A549 (cell line): ENCODE measurements at regions not wholly inside any gene's neighbourhood (a gene's known extent, or its start where the extent isn't known, plus 50 kb on each side); places are given as distances from the start of the nearest gene placed in this dataset.

Source experiments
- ATAC-seq, 2 experiments: fragments of 200-7000 bp in 1 of 2; fragments of >200 bp in 1 of 2; cut with Nextera tagmentation in 1 of 2; cut with Tn5 transposase in 1 of 2; 3 replicates each; pipeline versions ENCODE4 v1.8.0 to v1.9.1; 2018 to 2020; ENCODE audit warnings: mild to moderate bottlenecking in 1 of 2, moderate library complexity in 1 of 2
- CTCF ChIA-PET: fragments of 300-600 bp; sonication (Branson Sonifier 250); formaldehyde crosslinking; extraction: SDS; loops from one replicate; lab custom pipeline; 2021; ENCODE audit warnings: antibody characterized with exemption, inconsistent platforms; lab: Yijun Ruan, JAX
- POLR2A ChIA-PET: fragments of 350-600 bp; formaldehyde crosslinking; extraction: SDS; loops from one replicate; lab custom pipeline; 2021; ENCODE audit warnings: antibody characterized with exemption, inconsistent platforms; lab: Yijun Ruan, JAX
- DNase-seq, 2 experiments: peaks; one replicate each; pipeline versions ENCODE4 v3.0.0 to v3.0.0-alpha.2; 2011 to 2016; ENCODE audit warnings: low read depth in 1 of 2, low spot score in 1 of 2
- FAIRE-seq: peaks from 2 replicates; lab custom pipeline; 2011; peaks lifted over from hg19 to GRCh38; lab: Jason Lieb, UNC
- H3K27ac ChIP-seq, 2 experiments: fragments of >200 bp; sonication (Bioruptor Twin); formaldehyde crosslinking; 3 replicates each; pipeline ENCODE4 v1.5.1; 2016 to 2017
- H3K4me1 ChIP-seq: fragments of >200 bp; sonication (Bioruptor Twin); formaldehyde crosslinking; 3 replicates; pipeline ENCODE4 v1.6.1; 2016
- H3K4me2 ChIP-seq: fragments of >200 bp; sonication (Bioruptor Twin); formaldehyde crosslinking; 3 replicates; pipeline ENCODE4 v1.6.1; 2016
- H3K4me3 ChIP-seq: fragments of >200 bp; sonication (Bioruptor Twin); formaldehyde crosslinking; 3 replicates; pipeline ENCODE4 v1.5.1; 2016
- H3K9me3 ChIP-seq: fragments of >200 bp; sonication (Bioruptor Twin); formaldehyde crosslinking; 3 replicates; pipeline ENCODE4 v1.6.1; 2016
- CBX2 ChIP-seq: fragments of 200-600 bp; sonication (generic); IDR thresholded peaks from 2 replicates; pipeline ENCODE4 v1.6.1; 2016; ENCODE audit warnings: low read depth, mild to moderate bottlenecking, borderline replicate concordance
- CEBPB ChIP-seq, 2 experiments: fragments of >200 bp in 1 of 2; sonication (Bioruptor Twin) in 1 of 2; formaldehyde crosslinking in 1 of 2; IDR thresholded peaks; 2 replicates each; pipeline ENCODE4 v1.6.1; 2012 to 2016
- CHD2 ChIP-seq: fragments of 150-350 bp; IDR thresholded peaks from 2 replicates; pipeline ENCODE4 v1.6.1; 2014; ENCODE audit warnings: low read length; ENCODE audit not compliant: partially characterized antibody
- CHD4 ChIP-seq: fragments of 200-600 bp; sonication (generic); IDR thresholded peaks from 2 replicates; pipeline ENCODE4 v1.6.1; 2016; ENCODE audit warnings: antibody characterized with exemption, mild to moderate bottlenecking, borderline replicate concordance
- EHF ChIP-seq: fragments of 250-450 bp; sonication (Bioruptor Pico); IDR thresholded peaks from 2 replicates; pipeline ENCODE4 v1.5.0; 2020; ENCODE audit warnings: mild to moderate bottlenecking
- EP300 ChIP-seq, 2 experiments: fragments of >200 bp; sonication (Bioruptor Twin); formaldehyde crosslinking; IDR thresholded peaks; 2 replicates in 1 of 2; 3 replicates in 1 of 2; pipeline ENCODE4 v1.6.1; 2016 to 2017
- ESRRA ChIP-seq: fragments of 150-350 bp; IDR thresholded peaks from 2 replicates; pipeline ENCODE4 v1.6.1; 2014; ENCODE audit warnings: mild to moderate bottlenecking, low read length, borderline replicate concordance
- FOXS1 ChIP-seq: fragments of 250-450 bp; sonication (Bioruptor Pico); IDR thresholded peaks from 2 replicates; pipeline ENCODE4 v1.5.0; 2020; ENCODE audit warnings: mild to moderate bottlenecking, moderate library complexity
- GATA3 ChIP-seq: IDR thresholded peaks from 2 replicates; pipeline ENCODE4 v1.6.1; 2012; ENCODE audit warnings: borderline replicate concordance
- HDAC2 ChIP-seq: fragments of 200-600 bp; sonication (generic); IDR thresholded peaks from 2 replicates; pipeline ENCODE4 v1.6.1; 2016
- HOXB13 ChIP-seq: fragments of 250-450 bp; sonication (Bioruptor Pico); IDR thresholded peaks from 2 replicates; pipeline ENCODE4 v1.5.0; 2020; ENCODE audit warnings: low read depth, mild to moderate bottlenecking, moderate library complexity
- HOXB5 ChIP-seq: fragments of 250-450 bp; sonication (Bioruptor Pico); IDR thresholded peaks from 2 replicates; pipeline ENCODE4 v1.5.0; 2020; ENCODE audit warnings: mild to moderate bottlenecking, moderate library complexity
- JUN ChIP-seq, 2 experiments: fragments of >200 bp; sonication (Bioruptor Twin); formaldehyde crosslinking; IDR thresholded peaks; 2 replicates in 1 of 2; 3 replicates in 1 of 2; pipeline ENCODE4 v1.6.1; 2016 to 2017
- KDM1A ChIP-seq: fragments of 200-600 bp; sonication (generic); IDR thresholded peaks from 2 replicates; pipeline ENCODE4 v1.6.1; 2016; ENCODE audit warnings: low read depth, mild to moderate bottlenecking
- MAFK ChIP-seq: fragments of 450-650 bp; IDR thresholded peaks from 2 replicates; pipeline ENCODE4 v1.6.1; 2014; ENCODE audit not compliant: partially characterized antibody
- MYC ChIP-seq: IDR thresholded peaks from 2 replicates; pipeline ENCODE4 v1.6.1; 2012; ENCODE audit warnings: mild to moderate bottlenecking, inconsistent platforms, low read length, improper control_type of control experiment, borderline replicate concordance
- NPAS2 ChIP-seq: fragments of 250-450 bp; sonication (Bioruptor Pico); IDR thresholded peaks from 2 replicates; pipeline ENCODE4 v1.8.0; 2022; ENCODE audit warnings: mild to moderate bottlenecking, moderate library complexity, borderline replicate concordance
- NR3C1 ChIP-seq: fragments of >200 bp; sonication (Bioruptor Twin); formaldehyde crosslinking; IDR thresholded peaks from 3 replicates; pipeline ENCODE4 v1.6.1; 2017
- PHF8 ChIP-seq: fragments of 200-600 bp; sonication (generic); IDR thresholded peaks from 2 replicates; pipeline ENCODE4 v1.6.1; 2016; ENCODE audit warnings: low read depth, mild to moderate bottlenecking, antibody characterized with exemption, moderate library complexity, borderline replicate concordance
- POLR2A ChIP-seq: IDR thresholded peaks from 2 replicates; pipeline ENCODE4 v1.6.1; 2012; ENCODE audit warnings: mild to moderate bottlenecking, low read length
- RAD21 ChIP-seq, 2 experiments: fragments of >200 bp in 1 of 2; sonication (Bioruptor Twin) in 1 of 2; formaldehyde crosslinking in 1 of 2; IDR thresholded peaks in 1 of 2; conservative IDR thresholded peaks in 1 of 2; 2 replicates in 1 of 2; 3 replicates in 1 of 2; pipeline ENCODE4 v1.6.1; 2012 to 2018; ENCODE audit warnings: inconsistent platforms in 1 of 2
- RARB ChIP-seq: fragments of 250-450 bp; sonication (Bioruptor Pico); IDR thresholded peaks from 2 replicates; pipeline ENCODE4 v1.8.0; 2021; ENCODE audit warnings: mild to moderate bottlenecking, moderate library complexity
- SMC3 ChIP-seq: fragments of >200 bp; sonication (Bioruptor Twin); formaldehyde crosslinking; IDR thresholded peaks from 3 replicates; pipeline ENCODE4 v1.6.1; 2018; ENCODE audit warnings: inconsistent platforms
- SREBF2 ChIP-seq: fragments of 450-650 bp; IDR thresholded peaks from 2 replicates; pipeline ENCODE4 v1.6.1; 2014; ENCODE audit warnings: mild to moderate bottlenecking, moderate library complexity
- TP53 ChIP-seq: fragments of 250-450 bp; sonication (Bioruptor Pico); IDR thresholded peaks from 2 replicates; pipeline ENCODE4 v1.5.0; 2021; ENCODE audit warnings: mild to moderate bottlenecking, moderate library complexity
- ZFP36 ChIP-seq: fragments of 450-650 bp; IDR thresholded peaks from 2 replicates; pipeline ENCODE4 v1.6.1; 2014; ENCODE audit warnings: borderline replicate concordance; ENCODE audit not compliant: partially characterized antibody
- ZNF302 ChIP-seq: fragments of 250-450 bp; sonication (Bioruptor Pico); IDR thresholded peaks from 2 replicates; pipeline ENCODE4 v1.9.0; 2021; ENCODE audit warnings: inconsistent platforms, mild to moderate bottlenecking, moderate library complexity
- ZSCAN20 ChIP-seq: fragments of 250-450 bp; sonication (Bioruptor Pico); IDR thresholded peaks from 2 replicates; pipeline ENCODE4 v1.8.0; 2022; ENCODE audit warnings: mild to moderate bottlenecking, moderate library complexity
- WGBS: methylation state at CpG from one replicate; pipeline ENCODE4 v1.1.6; 2017; ENCODE audit errors: missing lambda C conversion rate; 5-methylcytosine and 5-hydroxymethylcytosine counted together
- TF ChIP-seq, protein P1 (sequence below): IDR thresholded peaks from 2 replicates; pipeline ENCODE4 v1.6.1; 2012; ENCODE audit warnings: low read depth, borderline replicate concordance
- TF ChIP-seq, protein P2 (sequence below): IDR thresholded peaks from 2 replicates; pipeline ENCODE4 v1.6.1; 2012

DNA sequence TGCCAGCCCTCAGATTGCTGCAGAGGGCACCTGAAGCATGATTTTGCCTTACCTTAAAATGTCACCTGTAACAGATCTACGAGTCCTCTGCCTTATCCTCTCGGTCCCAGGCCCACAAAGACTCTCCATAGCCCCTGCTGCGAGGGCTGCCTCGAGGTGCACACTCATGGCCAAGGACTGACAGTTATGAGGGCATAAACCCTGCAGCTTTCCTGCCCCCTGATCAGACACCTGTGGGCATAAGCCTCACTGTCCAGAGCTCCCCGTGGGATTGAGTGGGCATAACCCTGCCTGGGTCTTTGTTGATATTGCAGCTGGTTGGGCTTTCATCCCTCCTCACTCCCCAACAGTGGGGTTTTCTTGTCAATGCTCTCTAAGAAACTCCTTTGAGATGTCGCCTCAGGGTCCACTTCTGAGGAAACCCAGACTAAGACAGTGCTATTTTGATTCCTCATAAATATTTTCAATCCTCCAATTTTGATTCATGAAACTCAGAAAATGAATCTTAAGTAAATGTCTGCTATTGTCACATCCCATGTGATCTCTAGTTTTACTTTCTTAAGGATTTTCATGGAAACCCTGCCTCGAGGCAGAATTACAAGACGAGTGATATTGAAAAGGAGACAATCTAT, 108.5 kb upstream of the NCK2 start:
- Histone ChIP-seq H3K9me3 (no peaks in the 10 kb centered on the region), H3K4me2 (no peak overlapping the region), H3K4me3 (no peak overlapping the region), H3K27ac (no peak overlapping the region), H3K4me1 (no peaks in the 10 kb centered on the region)
- POLR2A ChIA-PET, result no interaction called here
- FAIRE-seq (no peak), ATAC-seq (no peak)
- no peak for TF ChIP-seq HOXB13 (CRISPR knock-in tag)
- no peak for TF ChIP-seq CBX2
- TF ChIP-seq NPAS2 (CRISPR knock-in tag), result no peak
- no peak for TF ChIP-seq JUN (IDR thresholded peaks at IDR 0.05)
- no peak for TF ChIP-seq GATA3
- TF ChIP-seq ZSCAN20 (CRISPR knock-in tag), result no peak
- TF ChIP-seq SMC3, result no peak
- TF ChIP-seq POLR2A, result no peak
- TF ChIP-seq KDM1A, result no peak
- no peak for TF ChIP-seq PHF8
- no peak for TF ChIP-seq RARB (CRISPR knock-in tag)
- TF ChIP-seq FOXS1 (CRISPR knock-in tag), result no peak
- TF ChIP-seq ZFP36, result no peak
- TF ChIP-seq CEBPB (IDR thresholded peaks at IDR 0.05), result no peak
- no peak for TF ChIP-seq HDAC2
- TF ChIP-seq HOXB5 (CRISPR knock-in tag), result no peak
- TF ChIP-seq NR3C1, result no peak
- TF ChIP-seq, protein P1, sequence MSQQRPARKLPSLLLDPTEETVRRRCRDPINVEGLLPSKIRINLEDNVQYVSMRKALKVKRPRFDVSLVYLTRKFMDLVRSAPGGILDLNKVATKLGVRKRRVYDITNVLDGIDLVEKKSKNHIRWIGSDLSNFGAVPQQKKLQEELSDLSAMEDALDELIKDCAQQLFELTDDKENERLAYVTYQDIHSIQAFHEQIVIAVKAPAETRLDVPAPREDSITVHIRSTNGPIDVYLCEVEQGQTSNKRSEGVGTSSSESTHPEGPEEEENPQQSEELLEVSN, result no peak
- no peak for TF ChIP-seq RAD21 (conservative IDR thresholded peaks at IDR 0.05 in 1 of 2, IDR thresholded peaks at IDR 0.05 in 1 of 2)
- TF ChIP-seq, all 56 proteins: peak for 0
- CTCF ChIA-PET, result no interaction called here
- no peak for DNase-seq
- WGBS, result 35% methylated on average over 8 of the region's 8 CpGs

DNA sequence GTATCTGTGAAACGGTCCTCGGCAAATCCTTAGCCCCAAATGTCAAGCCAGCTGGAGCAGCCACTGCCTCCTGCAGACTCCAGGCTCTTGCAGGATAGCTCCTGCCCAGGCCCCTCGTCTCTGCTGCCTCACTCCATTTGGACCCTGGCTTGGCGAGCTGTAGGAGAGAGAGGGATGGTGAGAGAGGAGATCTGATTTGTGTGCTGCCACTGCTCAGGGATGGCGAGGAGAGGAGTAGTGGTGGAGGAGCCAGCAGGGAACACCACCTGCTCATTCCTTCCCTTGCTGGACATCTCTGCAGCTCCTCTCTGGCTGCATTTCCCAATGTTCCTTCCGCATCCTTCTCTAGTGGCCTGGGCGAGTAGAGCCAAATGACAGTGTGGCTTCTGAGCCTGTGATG, 109.1 kb upstream of the NCK2 start:
- 65% methylated on average over 7 of the region's 7 CpGs for WGBS
- no peak for FAIRE-seq

DNA sequence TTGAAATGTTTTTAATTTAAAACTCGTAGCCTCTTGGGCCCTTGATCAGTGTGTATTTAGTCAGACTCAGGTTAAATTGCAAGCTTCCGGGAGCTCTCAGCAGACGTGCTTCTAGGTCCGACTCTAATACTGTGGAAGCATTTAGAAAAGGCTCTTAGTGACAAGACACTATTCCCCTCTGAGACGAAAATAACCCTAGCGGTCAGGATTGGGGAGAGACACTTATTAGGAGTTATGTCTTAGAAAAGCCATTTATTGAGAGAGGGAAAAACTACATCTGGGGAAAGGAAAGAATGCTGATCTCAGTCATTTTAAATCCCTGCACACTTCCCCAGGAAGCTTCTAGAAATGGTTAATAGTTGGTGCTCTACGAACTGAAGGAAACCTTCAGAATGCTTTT, 110.5 kb upstream of the NCK2 start:
- H3K27ac ChIP-seq, result no peak overlapping the region
- no peak overlapping the region for H3K4me3 ChIP-seq
- ChIA-PET POLR2A (no interaction called here), CTCF (interaction anchor here (0.8 to 1.4 kb wide), 2 partner anchors 16 to 37 kb away, joined by 3 read pairs; no protein-coding TSS in a partner anchor)
- DNase-seq (peak in 1 of 2 experiments; percentile 13), ATAC-seq (peak; percentile 63 to 79; a peak in 4 of 6 replicates), FAIRE-seq (no peak)
- H3K4me1 ChIP-seq, result no peaks in the 10 kb centered on the region
- no peak overlapping the region for H3K4me2 ChIP-seq
- TF ChIP-seq MAFK, result peak; percentile 31
- no peak for TF ChIP-seq GATA3
- TF ChIP-seq, all 56 proteins: peak for 1
- H3K9me3 ChIP-seq, result no peaks in the 10 kb centered on the region
- WGBS, result 15% methylated on average over 7 of the region's 7 CpGs

More for the DNA sequence above, 109.1 kb upstream of the NCK2 start:
- ChIA-PET CTCF (no interaction called here), POLR2A (no interaction called here)
- Histone ChIP-seq H3K4me3 (no peak overlapping the region), H3K27ac (no peak overlapping the region), H3K4me1 (no peaks in the 10 kb centered on the region), H3K4me2 (no peak overlapping the region), H3K9me3 (no peaks in the 10 kb centered on the region)
- TF ChIP-seq TP53 (CRISPR knock-in tag), result no peak
- no peak for TF ChIP-seq JUN (IDR thresholded peaks at IDR 0.05)
- no peak for TF ChIP-seq SMC3
- TF ChIP-seq HOXB5 (CRISPR knock-in tag), result no peak
- no peak for TF ChIP-seq EHF
- peak in 1 of 2 experiments; percentile 44; a peak in 2 of 6 replicates for ATAC-seq
- no peak for DNase-seq

DNA sequence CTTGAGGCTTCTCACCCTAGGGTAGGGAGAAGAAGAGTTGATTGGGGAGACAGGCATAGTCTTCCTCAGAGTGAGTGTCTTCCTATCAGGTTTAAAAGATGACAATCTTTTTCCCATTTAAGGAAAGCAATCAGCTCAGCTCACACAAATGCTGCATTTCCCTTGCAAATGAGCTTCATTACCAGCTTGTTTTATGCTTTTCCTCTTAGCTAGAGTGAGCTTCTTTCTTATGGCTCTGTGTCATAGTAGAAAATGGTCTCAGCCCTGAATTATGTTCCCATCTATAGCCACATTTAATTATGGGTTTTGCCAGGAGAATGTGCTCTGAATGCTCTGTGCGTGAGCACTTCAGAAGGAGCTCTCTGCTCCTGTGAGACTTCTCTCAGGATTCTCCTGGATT, 112.8 kb upstream of the NCK2 start:
- DNase-seq (no peak), FAIRE-seq (no peak), ATAC-seq (no peak)
- POLR2A ChIA-PET, result no interaction called here
- CTCF ChIA-PET, result interaction anchor here (1.5 kb wide), 1 partner anchor 12 kb away, joined by 3 read pairs; no protein-coding TSS in a partner anchor
- no peaks in the 10 kb centered on the region for H3K9me3 ChIP-seq
- WGBS, result 88% methylated on average over 1 of the region's 1 CpG
- no peak overlapping the region for H3K4me2 ChIP-seq
- H3K27ac ChIP-seq, result no peak overlapping the region
- H3K4me1 ChIP-seq, result no peaks in the 10 kb centered on the region
- H3K4me3 ChIP-seq, result no peak overlapping the region
- TF ChIP-seq RARB (CRISPR knock-in tag) (no peak), JUN (IDR thresholded peaks at IDR 0.05) (no peak), EP300 (IDR thresholded peaks at IDR 0.05) (no peak), MYC (no peak), HDAC2 (no peak), NR3C1 (no peak), CHD4 (no peak), SREBF2 (no peak), ZNF302 (CRISPR knock-in tag) (no peak), ESRRA (no peak), CHD2 (no peak)
- TF ChIP-seq, protein P2, sequence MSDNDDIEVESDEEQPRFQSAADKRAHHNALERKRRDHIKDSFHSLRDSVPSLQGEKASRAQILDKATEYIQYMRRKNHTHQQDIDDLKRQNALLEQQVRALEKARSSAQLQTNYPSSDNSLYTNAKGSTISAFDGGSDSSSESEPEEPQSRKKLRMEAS, result no peak
- TF ChIP-seq, protein P1, result no peak
